ENCODE measurements at regions not wholly inside any gene's neighbourhood (a gene's known extent, or its start where the extent isn't known, plus 50 kb on each side); places are given as distances from the start of the nearest gene placed in this dataset.

GRCh38 chr5:153891394-153891793, 147.3 kb downstream of the FAM114A2 start:
- TF ChIP-seq POLR2A (IDR thresholded peaks at IDR 0.05; ENCODE audit: low read depth, low read length) (no peak), POLR2AphosphoS5 (IDR thresholded peaks at IDR 0.05; ENCODE audit: low read depth, low read length) (no peak), TAF1 (IDR thresholded peaks at IDR 0.05; ENCODE audit: low read depth, low read length) (no peak), POU2F2 (IDR thresholded peaks at IDR 0.05; ENCODE audit: low read depth, low read length) (no peak)

All from GM12891 (cell line).